Thyroid gland (tissue), 4 donors: ENCODE measurements at regions not wholly inside any gene's neighbourhood (a gene's known extent, or its start where the extent isn't known, plus 50 kb on each side); places are given as distances from the start of the nearest gene placed in this dataset.

Experiments
- DNase-seq, 2 donors: peaks; one replicate each; pipeline ENCODE4 v3.0.0-alpha.2; 2019
- H3K27ac ChIP-seq, 3 donors: fragments of 200-600 bp; sonication (generic); 1 replicate in 2 of 3; 2 replicates in 1 of 3; pipeline ENCODE4 v1.5.1; 2016 to 2019; ENCODE audit warnings: mild to moderate bottlenecking in 1 of 3, moderate library complexity in 1 of 3
- H3K27me3 ChIP-seq: fragments of 200-600 bp; sonication (generic); one replicate; pipeline ENCODE4 v1.5.1; 2019
- H3K36me3 ChIP-seq, 2 donors: fragments of 200-600 bp; sonication (generic); one replicate each; pipeline ENCODE4 v1.5.1; 2016 to 2019
- H3K4me1 ChIP-seq, 2 donors: fragments of 200-600 bp; sonication (generic); one replicate each; pipeline ENCODE4 v1.5.1; 2017 to 2019
- H3K4me3 ChIP-seq, 3 donors: fragments of 200-600 bp; sonication (generic); replicated peaks in 1 of 3; 1 replicate in 2 of 3; 2 replicates in 1 of 3; pipeline ENCODE4 v1.5.1; 2016; ENCODE audit warnings: mild to moderate bottlenecking in 1 of 3
- H3K9me3 ChIP-seq: fragments of 200-600 bp; sonication (generic); one replicate; pipeline ENCODE4 v1.5.1; 2017
- CTCF ChIP-seq, 6 experiments: fragments of 200-600 bp in 3 of 6; fragments of 450-650 bp in 3 of 6; sonication (generic) in 3 of 6; IDR thresholded peaks; one replicate each; pipeline ENCODE4 v1.5.1; 2016 to 2019; ENCODE audit warnings: antibody characterized with exemption in 6 of 6, mild to moderate bottlenecking in 2 of 6, inconsistent platforms in 1 of 6, moderate library complexity in 1 of 6
- POLR2A ChIP-seq, 2 donors: fragments of 450-650 bp; IDR thresholded peaks; one replicate each; pipeline ENCODE4 v1.6.1; 2017; ENCODE audit warnings: antibody characterized with exemption in 2 of 2, mild to moderate bottlenecking in 2 of 2, moderate library complexity in 1 of 2
- WGBS, 2 donors: methylation state at CpG; one replicate each; pipeline ENCODE4 v1.1.5; 2017; 5-methylcytosine and 5-hydroxymethylcytosine counted together
- intact Hi-C: fragments of 100-400 bp; cut with DNase I; formaldehyde crosslinking; loops from one replicate; pipeline ENCODE4 v1.15.1; 2023

GRCh38 chr16:86683441-86684194 is 105.3 kb downstream of the FOXL1 start:
- no peak overlapping the region for H3K27ac ChIP-seq
- H3K9me3 ChIP-seq: no peaks in the 10 kb centered on the region
- H3K4me3 ChIP-seq: no peak overlapping the region
- H3K27me3 ChIP-seq: no peaks in the 10 kb centered on the region
- no peaks in the 10 kb centered on the region for H3K4me1 ChIP-seq
- TF ChIP-seq CTCF (IDR thresholded peaks at IDR 0.05): no peak
- no peak for TF ChIP-seq POLR2A (IDR thresholded peaks at IDR 0.05)
- no peak for DNase-seq
- 53 to 55% methylated on average over 8 of the region's 8 CpGs for WGBS, 2 donors
- intact Hi-C loops: no loop called here
- H3K36me3 ChIP-seq: no peaks in the 10 kb centered on the region

- Histone ChIP-seq H3K4me1 (no peaks in the 10 kb centered on the region), H3K27ac (no peak overlapping the region), H3K9me3 (no peaks in the 10 kb centered on the region), H3K27me3 (no peaks in the 10 kb centered on the region), H3K4me3 (no peak overlapping the region), H3K36me3 (no peaks in the 10 kb centered on the region)
- TF ChIP-seq POLR2A (IDR thresholded peaks at IDR 0.05): no peak
- no peak for TF ChIP-seq CTCF (IDR thresholded peaks at IDR 0.05)
- no peak for DNase-seq
- 73 to 86% methylated on average over 2 of the region's 2 CpGs for WGBS, 2 donors
- intact Hi-C loops: no loop called here
Observed at GRCh38 chr16:86685076-86685475, 106.7 kb downstream of the FOXL1 start.

- 74 to 78% methylated on average over 5 of the region's 5 CpGs for WGBS, 2 donors
- intact Hi-C loops: no loop called here
- H3K4me1 ChIP-seq: peaks cover 0 to 6% of the 10 kb centered on the region in 2 donors
Observed at GRCh38 chr16:86690970-86691369, 112.6 kb downstream of the FOXL1 start.

GRCh38 chr16:86692426-86692825 is 114.1 kb downstream of the FOXL1 start:
- no peaks in the 10 kb centered on the region for H3K36me3 ChIP-seq
- H3K27me3 ChIP-seq: no peaks in the 10 kb centered on the region
- peaks cover 0 to 6% of the 10 kb centered on the region in 2 donors for H3K4me1 ChIP-seq
- no peaks in the 10 kb centered on the region for H3K9me3 ChIP-seq
- DNase-seq: no peak
- intact Hi-C loops: no loop called here
- 34 to 36% methylated on average over 10 of the region's 10 CpGs for WGBS, 2 donors
- no peak overlapping the region for H3K27ac ChIP-seq
- TF ChIP-seq POLR2A (IDR thresholded peaks at IDR 0.05) (no peak), CTCF (IDR thresholded peaks at IDR 0.05) (no peak)
- no peak overlapping the region for H3K4me3 ChIP-seq

More at GRCh38 chr16:86690970-86691369, 112.6 kb downstream of the FOXL1 start:
- H3K27ac ChIP-seq: no peak overlapping the region
- TF ChIP-seq CTCF (IDR thresholded peaks at IDR 0.05) (no peak), POLR2A (IDR thresholded peaks at IDR 0.05) (no peak)
- no peaks in the 10 kb centered on the region for H3K36me3 ChIP-seq
- no peaks in the 10 kb centered on the region for H3K9me3 ChIP-seq
- no peaks in the 10 kb centered on the region for H3K27me3 ChIP-seq
- no peak overlapping the region for H3K4me3 ChIP-seq
- DNase-seq: no peak

- Histone ChIP-seq H3K4me3 (no peak overlapping the region), H3K4me1 (peaks cover 0 to 6% of the 10 kb centered on the region in 2 donors), H3K27ac (no peak overlapping the region), H3K36me3 (no peaks in the 10 kb centered on the region), H3K9me3 (no peaks in the 10 kb centered on the region), H3K27me3 (no peaks in the 10 kb centered on the region)
- DNase-seq: no peak
- intact Hi-C loops: no loop called here
- WGBS, 2 donors: 39 to 50% methylated on average over 5 of the region's 5 CpGs
- TF ChIP-seq POLR2A (IDR thresholded peaks at IDR 0.05) (no peak), CTCF (IDR thresholded peaks at IDR 0.05) (no peak)
Observed at GRCh38 chr16:86693033-86693432, 114.7 kb downstream of the FOXL1 start.
